Nephron (organoid): ENCODE measurements at regions not wholly inside any gene's neighbourhood (a gene's known extent, or its start where the extent isn't known, plus 50 kb on each side); places are given as distances from the start of the nearest gene placed in this dataset.

ENCODE experiments used
- H3K27ac Mint-ChIP-seq, 3 experiments: 2 replicates each; pipeline ENCODE4 v1.8.0; 2020; ENCODE audit warnings: mixed read lengths in 3 of 3, mild to moderate bottlenecking in 2 of 3, moderate library complexity in 1 of 3
- H3K27me3 Mint-ChIP-seq: 2 replicates; pipeline ENCODE4 v1.8.0; 2021; ENCODE audit warnings: low read depth, mild to moderate bottlenecking, moderate library complexity, mixed read lengths
- H3K36me3 Mint-ChIP-seq: 2 replicates; pipeline ENCODE4 v1.8.0; 2020; ENCODE audit warnings: low read depth, mixed read lengths
- H3K4me1 Mint-ChIP-seq: 2 replicates; pipeline ENCODE4 v1.8.0; 2020; ENCODE audit warnings: mixed read lengths
- H3K4me3 Mint-ChIP-seq, 3 experiments: 2 replicates each; pipeline ENCODE4 v1.8.0; 2020; ENCODE audit warnings: mild to moderate bottlenecking in 3 of 3, mixed read lengths in 3 of 3, moderate library complexity in 2 of 3
- H3K9me3 Mint-ChIP-seq: 2 replicates; pipeline ENCODE4 v1.8.0; 2020; ENCODE audit warnings: mixed read lengths
- CTCF ChIP-seq, 3 experiments: fragments of 200-600 bp; sonication (generic); IDR thresholded peaks; one replicate each; pipeline ENCODE4 v1.5.0; 2021; ENCODE audit warnings: antibody characterized with exemption in 3 of 3; ENCODE audit not compliant: unreplicated experiment in 3 of 3

- Mint-ChIP-seq H3K27ac (no peak overlapping the region), H3K4me1 (no peaks in the 10 kb centered on the region), H3K9me3 (peaks cover 3% of the 10 kb centered on the region), H3K4me3 (no peak overlapping the region), H3K36me3 (no peaks in the 10 kb centered on the region), H3K27me3 (no peaks in the 10 kb centered on the region)
- no peak for TF ChIP-seq CTCF (IDR thresholded peaks at IDR 0.05; ENCODE audit: unreplicated experiment in 3 of 3)
Measured at GRCh38 chr6:113439866-113440265, 417.3 kb upstream of the MARCKS start.

- no peak overlapping the region for H3K27ac Mint-ChIP-seq
Measured at GRCh38 chr6:113442040-113442439, 415.1 kb upstream of the MARCKS start.

GRCh38 chr6:113445201-113445600 is 411.9 kb upstream of the MARCKS start:
- H3K4me3 Mint-ChIP-seq = no peak overlapping the region
- H3K4me1 Mint-ChIP-seq = peaks cover 11% of the 10 kb centered on the region
- no peaks in the 10 kb centered on the region for H3K27me3 Mint-ChIP-seq
- no peaks in the 10 kb centered on the region for H3K36me3 Mint-ChIP-seq
- H3K9me3 Mint-ChIP-seq = peaks cover 3% of the 10 kb centered on the region
- TF ChIP-seq CTCF (IDR thresholded peaks at IDR 0.05; ENCODE audit: unreplicated experiment in 3 of 3) = no peak
- H3K27ac Mint-ChIP-seq = no peak overlapping the region

More at GRCh38 chr6:113442040-113442439, 415.1 kb upstream of the MARCKS start:
- no peak overlapping the region for H3K4me3 Mint-ChIP-seq
- no peaks in the 10 kb centered on the region for H3K27me3 Mint-ChIP-seq
- no peak for TF ChIP-seq CTCF (IDR thresholded peaks at IDR 0.05; ENCODE audit: unreplicated experiment in 3 of 3)
- no peaks in the 10 kb centered on the region for H3K4me1 Mint-ChIP-seq
- H3K36me3 Mint-ChIP-seq = no peaks in the 10 kb centered on the region
- H3K9me3 Mint-ChIP-seq = peaks cover 3% of the 10 kb centered on the region

GRCh38 chr6:113447088-113447831 is 409.9 kb upstream of the MARCKS start:
- no peak for TF ChIP-seq CTCF (IDR thresholded peaks at IDR 0.05; ENCODE audit: unreplicated experiment in 3 of 3)
- Mint-ChIP-seq H3K27me3 (no peaks in the 10 kb centered on the region), H3K4me1 (peaks cover 16% of the 10 kb centered on the region), H3K4me3 (no peak overlapping the region), H3K36me3 (no peaks in the 10 kb centered on the region), H3K27ac (peak overlapping the region in 1 of 3 experiments; percentile 6), H3K9me3 (peaks cover 3% of the 10 kb centered on the region)

- Mint-ChIP-seq H3K27ac (peak overlapping the region; percentile 68 to 91 (median 83)), H3K9me3 (peaks cover 3% of the 10 kb centered on the region), H3K4me1 (peaks cover 16% of the 10 kb centered on the region), H3K27me3 (no peaks in the 10 kb centered on the region), H3K36me3 (no peaks in the 10 kb centered on the region), H3K4me3 (no peak overlapping the region)
- no peak for TF ChIP-seq CTCF (IDR thresholded peaks at IDR 0.05; ENCODE audit: unreplicated experiment in 3 of 3)
Measured at GRCh38 chr6:113449051-113449450, 408.1 kb upstream of the MARCKS start.

- Mint-ChIP-seq H3K27ac (peak overlapping the region; percentile 67 to 70 (median 68)), H3K27me3 (no peaks in the 10 kb centered on the region), H3K9me3 (no peaks in the 10 kb centered on the region), H3K4me1 (peaks cover 16% of the 10 kb centered on the region), H3K4me3 (no peak overlapping the region), H3K36me3 (no peaks in the 10 kb centered on the region)
- TF ChIP-seq CTCF (IDR thresholded peaks at IDR 0.05; ENCODE audit: unreplicated experiment in 3 of 3) = no peak
Measured at GRCh38 chr6:113450061-113450465, 407.1 kb upstream of the MARCKS start.
